Epidermal melanocyte (primary cell): ENCODE measurements at regions not wholly inside any gene's neighbourhood (a gene's known extent, or its start where the extent isn't known, plus 50 kb on each side); places are given as distances from the start of the nearest gene placed in this dataset.

ENCODE experiments used
- DNase-seq: peaks from one replicate; pipeline ENCODE4 v3.0.0; 2011; ENCODE audit warnings: low spot score; ENCODE audit not compliant: insufficient read length

- no peak for DNase-seq
Observed at GRCh38 chr9:27870404-27870803, 297.1 kb upstream of the C9orf72 start.

GRCh38 chr9:27880156-27880555 is 306.9 kb upstream of the C9orf72 start:
- DNase-seq: no peak

GRCh38 chr9:27880635-27881034 is 307.4 kb upstream of the C9orf72 start:
- no peak for DNase-seq

- no peak for DNase-seq
Observed at GRCh38 chr9:27888661-27889295, 315.5 kb upstream of the C9orf72 start.

- DNase-seq: no peak
Observed at GRCh38 chr9:27924502-27924901, 351.2 kb upstream of the C9orf72 start.

- no peak for DNase-seq
Observed at GRCh38 chr9:27925815-27926214, 352.5 kb upstream of the C9orf72 start.

GRCh38 chr9:27929841-27930240 is 356.6 kb upstream of the C9orf72 start:
- DNase-seq: no peak

- no peak for DNase-seq
Observed at GRCh38 chr9:27933210-27934025, 360.1 kb upstream of the C9orf72 start.

- no peak for DNase-seq
Observed at GRCh38 chr9:27934471-27934870, 361.2 kb upstream of the C9orf72 start.

GRCh38 chr9:27939186-27939585 is 365.9 kb upstream of the C9orf72 start:
- no peak for DNase-seq

GRCh38 chr9:27940535-27940934 is 367.3 kb upstream of the C9orf72 start:
- DNase-seq: no peak

- DNase-seq: no peak
Observed at GRCh38 chr9:27943501-27943900, 370.2 kb upstream of the C9orf72 start.

GRCh38 chr9:27945386-27945785 is 372.1 kb upstream of the C9orf72 start:
- no peak for DNase-seq

- DNase-seq: no peak
Observed at GRCh38 chr9:27950382-27950781, 377.1 kb upstream of the C9orf72 start.

GRCh38 chr9:27954858-27955257 is 381.6 kb upstream of the C9orf72 start:
- no peak for DNase-seq

GRCh38 chr9:27963836-27964235 is 390.6 kb upstream of the C9orf72 start:
- no peak for DNase-seq

GRCh38 chr9:27967210-27967609 is 393.9 kb upstream of the C9orf72 start:
- DNase-seq: no peak

GRCh38 chr9:27977931-27978330 is 404.6 kb upstream of the C9orf72 start:
- no peak for DNase-seq

GRCh38 chr9:27985714-27986113 is 412.4 kb upstream of the C9orf72 start:
- no peak for DNase-seq

GRCh38 chr9:27990524-27990923 is 417.2 kb upstream of the C9orf72 start:
- no peak for DNase-seq

- no peak for DNase-seq
Observed at GRCh38 chr9:27991221-27991620, 417.9 kb upstream of the C9orf72 start.

- DNase-seq: no peak
Observed at GRCh38 chr9:28001096-28001495, 427.8 kb upstream of the C9orf72 start.

- no peak for DNase-seq
Observed at GRCh38 chr9:28004900-28005299, 431.6 kb upstream of the C9orf72 start.
